HG02763 (cell line): ENCODE measurements at regions not wholly inside any gene's neighbourhood (a gene's known extent, or its start where the extent isn't known, plus 50 kb on each side); places are given as distances from the start of the nearest gene placed in this dataset.
"Not testable (repeated sequence)": the region's sequence is repeated elsewhere in the genome, so short reads cannot be mapped to it uniquely, and the experiment has no call there.

Source experiments
- ATAC-seq: cut with Tn5 transposase; IDR thresholded peaks from one replicate; pipeline ENCODE4 v1.9.1; 2021; ENCODE audit warnings: mild to moderate bottlenecking, moderate library complexity; ENCODE audit not compliant: unreplicated experiment

DNA sequence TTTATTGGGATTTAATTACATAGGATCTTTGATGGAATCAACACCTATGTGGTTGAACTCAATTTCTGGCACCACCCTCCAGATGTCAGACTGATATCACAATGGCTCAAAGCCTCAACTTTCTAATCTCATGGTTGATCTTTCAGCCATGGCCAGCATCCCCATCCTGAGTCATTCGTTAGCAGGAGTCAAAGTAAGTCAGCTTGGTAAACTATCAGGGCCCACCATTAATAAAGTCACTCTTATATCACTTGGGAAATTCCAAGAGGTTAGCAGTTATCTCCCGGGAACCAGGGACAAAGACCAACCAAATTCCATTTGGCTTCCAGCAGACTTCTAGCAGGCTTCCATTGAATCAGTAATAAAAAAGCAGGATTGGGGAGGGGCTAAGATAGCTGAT, 50.7 kb upstream of the TNFSF4 start:
- no peak for ATAC-seq

DNA sequence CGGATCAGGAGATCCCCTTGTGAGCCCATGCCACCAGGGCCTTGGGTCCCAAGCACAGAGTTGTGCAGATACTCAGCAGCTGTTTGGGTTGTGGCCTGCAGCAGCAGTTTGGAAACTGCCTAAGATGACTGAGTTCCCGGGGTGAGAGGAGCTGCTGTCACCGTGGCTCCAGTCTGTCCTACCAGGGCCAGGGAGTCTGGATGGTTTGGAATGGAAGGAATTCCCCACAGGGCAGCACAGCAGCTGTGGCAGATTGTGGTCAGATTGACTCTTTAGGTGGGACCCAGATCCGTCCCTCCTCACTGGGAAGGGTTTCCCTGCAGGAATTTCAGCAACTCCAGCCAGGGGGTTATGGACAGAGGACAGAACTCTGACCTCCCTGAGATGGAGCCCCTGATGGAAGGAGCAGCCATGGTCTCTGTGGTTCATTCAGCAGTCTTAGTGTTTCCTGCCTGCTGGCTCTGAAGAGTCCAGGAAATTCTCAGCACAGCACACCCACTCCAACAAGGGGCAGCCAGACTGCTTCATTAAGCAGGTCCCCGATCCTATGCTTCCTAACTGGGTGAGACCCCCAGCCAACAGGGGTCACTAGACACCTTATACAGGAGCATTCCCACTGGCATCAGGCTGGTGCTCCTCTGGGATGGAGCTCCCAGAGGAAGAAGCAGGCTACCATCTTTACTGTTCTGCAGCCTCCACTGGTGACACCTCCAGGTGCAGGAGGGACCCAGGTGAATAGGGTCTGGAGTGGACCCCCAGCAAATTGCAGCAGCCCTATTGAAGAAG, 51.5 kb upstream of the TNFSF4 start:
- ATAC-seq = no peak

DNA sequence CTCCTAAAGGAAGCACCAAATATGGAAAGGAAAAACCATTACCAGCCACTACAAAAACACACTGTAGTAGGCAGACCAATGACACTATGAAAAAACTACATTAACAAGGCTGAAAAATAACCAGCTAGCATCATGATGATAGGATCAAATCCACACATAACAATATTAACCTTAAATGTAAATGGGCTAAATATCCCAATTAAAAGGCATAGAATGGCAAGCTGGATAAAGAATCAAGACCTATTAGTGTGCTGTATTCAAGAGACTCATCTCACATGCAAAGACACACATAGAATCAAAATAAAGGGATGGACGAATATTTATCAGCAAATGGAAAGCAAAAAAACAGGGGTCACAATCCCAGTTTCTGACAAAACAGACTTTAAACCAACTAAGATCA, 53.2 kb upstream of the TNFSF4 start:
- ATAC-seq = not testable (repeated sequence)

DNA sequence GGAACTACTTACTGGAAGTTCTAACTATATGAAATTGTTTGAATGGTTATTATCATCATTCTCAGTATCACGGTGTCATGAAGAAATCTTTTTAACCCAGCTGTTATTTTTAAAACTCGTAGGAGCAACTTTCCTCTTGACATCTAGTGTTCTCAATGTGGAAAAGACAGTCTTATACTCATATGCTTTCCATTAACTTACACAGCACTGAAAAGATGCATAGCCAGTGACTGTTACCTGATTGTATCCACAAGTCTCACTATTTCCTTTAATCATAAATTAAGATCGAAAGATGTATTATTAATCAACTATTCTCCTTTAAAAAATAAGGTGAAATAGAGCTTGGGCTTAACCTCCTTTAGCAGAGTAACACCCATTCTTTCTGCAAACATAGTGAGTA, 59.7 kb upstream of the TNFSF4 start:
- ATAC-seq = no peak

DNA sequence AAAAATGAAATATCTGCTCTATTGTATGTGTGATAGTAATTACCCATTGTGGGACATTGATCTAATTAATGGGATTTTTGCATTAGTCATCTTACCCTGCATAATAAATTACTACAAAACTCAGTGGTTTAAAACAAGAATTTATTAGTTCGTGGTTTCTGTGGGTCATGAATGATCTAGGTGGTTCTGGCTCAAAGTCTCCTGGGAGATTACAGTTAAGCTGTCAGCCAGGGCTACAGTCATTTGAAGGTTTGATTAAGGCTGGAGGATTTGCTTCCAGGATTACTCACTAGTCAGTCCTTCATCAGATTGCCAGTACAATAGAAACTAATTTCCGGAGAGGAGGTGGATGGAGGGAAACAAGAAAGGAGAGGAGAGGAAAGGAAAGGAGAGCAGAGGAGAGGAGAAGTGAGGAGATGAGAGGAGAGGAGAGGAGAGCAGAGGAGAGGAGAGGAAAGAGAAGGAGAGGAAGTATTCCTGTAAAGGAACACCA, 60.4 kb upstream of the TNFSF4 start:
- no peak for ATAC-seq

DNA sequence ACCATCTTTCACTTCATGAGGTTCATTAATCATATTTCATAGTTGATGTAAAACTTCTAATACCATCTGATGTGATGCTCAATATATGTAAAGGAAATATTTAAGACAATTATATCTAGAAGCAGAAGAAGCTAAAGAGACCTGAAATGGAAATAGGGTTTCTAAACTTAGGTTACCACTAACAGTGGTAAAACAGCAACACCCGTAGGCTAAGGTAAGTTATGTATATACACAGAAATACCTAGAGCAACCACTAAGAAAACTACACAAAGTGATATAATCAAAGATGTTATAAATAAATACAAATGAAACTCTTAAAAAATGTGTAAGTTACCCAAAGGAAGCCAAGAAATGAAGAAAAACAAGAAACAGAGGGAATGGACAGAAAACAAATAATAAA, 61.1 kb upstream of the TNFSF4 start:
- no peak for ATAC-seq

DNA sequence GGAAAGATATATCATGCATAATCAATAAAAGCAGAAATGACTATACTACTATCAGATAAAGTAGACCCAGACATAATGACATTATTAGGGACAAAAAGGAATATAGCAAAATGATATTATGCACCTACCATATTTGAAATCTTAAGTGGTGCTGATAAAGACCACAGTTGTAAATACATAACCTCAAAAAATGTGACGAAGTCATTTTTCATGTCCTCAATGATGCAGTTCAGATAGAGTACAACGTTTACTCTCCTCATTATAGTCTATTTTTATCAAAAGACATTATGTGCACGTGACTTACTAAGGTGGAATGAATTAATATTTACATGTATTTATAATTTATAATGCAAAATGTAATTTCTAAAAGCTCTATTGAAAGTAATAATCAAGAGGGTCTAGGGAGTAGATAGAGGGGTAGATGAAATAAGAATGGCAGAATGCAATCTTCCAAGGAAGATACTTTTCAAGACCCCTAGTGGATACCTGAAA, 61.7 kb upstream of the TNFSF4 start:
- ATAC-seq = no peak

DNA sequence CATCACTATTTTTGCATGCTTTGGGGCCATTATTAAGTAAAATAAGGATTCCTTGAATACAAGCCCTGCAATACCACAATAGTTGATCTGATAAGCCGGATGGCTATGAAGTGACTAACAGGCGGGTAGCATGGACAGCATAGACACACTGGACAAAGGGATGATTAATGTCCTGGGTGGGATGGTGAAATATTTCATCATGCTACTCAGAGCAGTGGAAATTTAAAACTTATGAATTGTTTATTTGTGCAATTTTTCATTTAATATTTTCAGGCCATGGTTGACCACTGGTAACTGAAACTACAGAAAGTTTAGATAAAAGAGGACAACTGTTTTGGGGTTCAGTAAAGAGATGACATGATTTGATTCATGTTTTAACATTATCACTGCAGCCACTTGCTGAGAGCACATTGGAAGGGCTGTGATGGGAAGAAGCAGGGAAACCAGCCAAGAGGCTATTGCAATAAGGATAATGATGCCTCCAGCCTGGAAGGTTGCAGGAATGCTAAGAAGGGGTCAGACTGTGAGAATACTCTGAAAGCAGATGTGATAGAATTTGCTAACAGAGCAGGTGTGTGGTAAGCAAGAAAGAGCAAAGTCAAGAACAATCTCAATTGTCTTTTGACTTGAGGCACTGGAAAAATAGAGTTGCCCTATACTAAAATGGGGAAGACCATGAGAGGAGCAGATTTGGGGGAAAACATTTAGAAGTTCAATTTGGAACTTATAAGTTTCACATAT, 62.5 kb upstream of the TNFSF4 start:
- ATAC-seq = no peak

DNA sequence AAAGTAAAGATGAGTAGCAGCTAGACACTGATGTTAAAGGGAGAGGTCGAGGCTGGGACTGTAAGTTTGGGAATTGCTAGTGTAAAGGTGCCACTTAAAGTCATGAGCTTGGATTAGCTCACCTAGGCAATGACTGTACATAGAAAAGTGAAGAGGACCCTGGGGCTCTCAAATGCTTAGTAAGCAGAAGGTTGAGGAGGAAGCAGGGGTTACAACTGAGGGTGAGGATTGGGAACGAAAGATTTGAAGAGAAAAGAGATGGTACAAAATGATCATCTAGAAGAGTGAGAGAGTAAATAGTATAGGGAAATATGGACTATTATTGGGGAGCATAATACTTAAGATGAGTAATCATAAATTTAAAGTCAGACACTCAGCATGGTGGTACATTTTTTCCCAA, 63.1 kb upstream of the TNFSF4 start:
- ATAC-seq = no peak

DNA sequence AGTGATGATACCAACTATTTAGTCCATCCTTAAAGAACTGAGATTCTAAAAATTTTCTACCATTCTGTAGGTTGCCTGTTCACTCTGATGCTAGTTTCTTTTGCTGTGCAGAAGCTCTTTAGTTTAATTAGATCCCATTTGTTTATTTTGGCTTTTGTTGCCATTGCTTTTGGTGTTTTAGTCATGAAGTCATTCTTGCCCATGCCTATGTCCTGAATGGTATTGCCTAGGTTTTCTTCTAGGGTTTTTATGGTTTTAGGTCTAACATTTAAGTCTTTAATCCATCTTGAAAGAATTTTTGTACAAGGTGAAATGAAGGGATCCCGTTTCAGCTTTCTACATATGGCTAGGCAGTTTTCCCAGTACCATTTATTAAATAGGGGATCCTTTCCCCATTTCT, 63.9 kb upstream of the TNFSF4 start:
- not testable (repeated sequence) for ATAC-seq

DNA sequence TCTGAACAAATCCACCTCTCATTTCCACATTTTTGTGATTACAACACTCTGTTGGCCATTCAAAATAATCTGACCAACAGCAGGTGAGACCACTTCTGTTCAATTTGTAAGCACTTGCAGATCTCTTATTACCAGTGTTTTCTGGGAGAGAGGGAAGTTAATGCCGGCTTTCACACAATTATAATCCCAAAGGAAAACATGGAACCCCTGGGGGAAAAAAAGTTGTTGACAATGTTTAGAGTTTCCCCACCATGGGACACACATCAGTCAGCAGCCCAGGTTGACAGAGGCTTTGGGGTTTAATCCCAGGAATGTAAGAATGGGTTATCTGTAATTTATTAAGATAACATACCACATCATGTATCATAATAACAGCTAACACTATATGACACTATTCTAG, 68.4 kb upstream of the TNFSF4 start:
- no peak for ATAC-seq

DNA sequence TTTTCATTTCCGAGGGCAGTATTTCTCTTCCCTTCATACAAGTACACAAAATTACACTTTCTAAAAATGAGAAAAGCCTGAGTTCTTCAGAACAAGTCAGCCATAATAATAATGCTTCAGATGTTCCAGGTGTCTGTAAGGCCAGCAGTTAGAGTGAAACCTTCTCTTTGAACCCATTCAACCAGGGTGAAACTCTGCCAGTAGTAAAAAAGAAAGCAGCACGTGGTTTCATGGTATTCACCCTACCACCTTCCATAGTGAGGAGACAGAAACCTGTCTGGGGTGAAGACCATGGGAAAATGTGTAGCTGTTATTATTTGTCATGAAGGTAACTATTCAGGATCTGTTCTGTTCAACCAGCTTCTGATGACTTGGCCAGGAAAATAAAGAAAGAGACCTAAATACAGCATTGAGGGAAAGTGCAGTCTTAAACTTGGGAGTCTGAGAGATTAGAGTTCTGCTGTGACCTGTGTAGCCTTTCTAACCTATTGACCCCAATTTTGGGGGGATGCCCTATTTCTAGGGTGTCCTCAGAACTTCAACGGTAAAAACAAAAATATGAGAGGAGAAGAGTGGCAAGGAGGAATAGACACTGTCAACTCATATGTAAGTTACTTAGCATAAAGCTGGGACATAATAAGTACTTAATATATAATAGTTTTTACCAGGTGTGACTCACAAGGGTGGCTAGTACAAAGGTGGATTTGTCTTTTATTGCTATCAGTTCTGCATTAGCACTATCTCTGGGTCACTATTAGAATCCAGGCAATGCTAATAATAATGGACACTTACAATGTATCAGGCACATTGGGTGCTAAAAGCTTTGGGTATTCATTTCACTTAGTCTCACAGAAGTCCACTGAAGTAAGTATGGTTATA, 70.0 kb upstream of the TNFSF4 start:
- ATAC-seq = peak; percentile 90

DNA sequence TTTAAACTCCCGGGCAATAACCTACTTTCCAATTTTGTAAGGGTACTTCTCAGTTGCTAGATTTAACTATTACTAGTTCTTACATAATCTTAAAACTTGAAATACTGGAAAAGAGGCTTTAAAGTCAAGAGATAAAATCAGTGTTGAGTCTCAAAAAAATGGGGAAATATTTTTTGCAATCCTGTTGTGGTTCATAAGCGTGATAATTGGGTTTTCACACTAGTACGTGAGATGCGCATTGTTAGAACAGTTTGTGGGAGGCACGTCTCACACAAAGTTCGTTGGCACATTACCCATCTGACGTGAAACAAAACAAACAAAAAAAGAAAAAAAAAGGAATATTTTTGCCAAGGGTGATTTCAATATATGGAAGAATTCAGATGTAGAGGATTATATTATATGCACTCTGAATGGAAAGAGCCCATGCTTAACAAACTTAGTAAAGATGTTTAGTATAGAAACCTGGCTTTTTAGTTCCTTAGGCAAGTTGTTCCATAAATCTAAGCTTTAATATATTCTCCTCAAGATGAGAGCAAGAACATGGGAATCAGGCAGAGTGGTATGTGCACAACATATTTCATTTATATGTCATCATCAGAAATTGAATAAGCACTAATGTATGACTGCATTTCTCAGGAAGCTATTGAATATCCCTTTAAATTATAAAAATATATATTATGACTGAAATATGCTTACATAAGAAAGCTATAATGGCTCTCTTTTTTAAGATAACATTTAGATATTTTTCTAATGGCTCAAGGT, 73.9 kb upstream of the TNFSF4 start:
- no peak for ATAC-seq

DNA sequence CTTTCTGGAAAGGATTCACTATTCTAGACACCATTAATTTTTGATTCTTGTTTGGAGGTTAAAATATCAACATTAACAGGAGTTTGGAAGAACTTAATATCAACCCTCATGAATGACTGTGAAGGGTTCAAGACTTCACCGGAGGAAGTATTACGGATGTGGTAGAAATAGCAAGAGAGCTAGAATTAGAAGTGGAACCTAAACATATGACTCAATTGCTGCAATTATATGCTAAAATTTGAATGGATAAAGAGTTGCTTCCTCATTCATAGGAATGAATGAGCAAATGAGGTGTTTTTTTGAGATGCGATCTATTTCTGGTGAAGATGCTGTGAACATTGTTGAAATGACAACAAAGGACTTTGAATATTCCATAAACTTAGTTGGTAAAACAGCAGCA, 77.9 kb upstream of the TNFSF4 start:
- no peak for ATAC-seq

DNA sequence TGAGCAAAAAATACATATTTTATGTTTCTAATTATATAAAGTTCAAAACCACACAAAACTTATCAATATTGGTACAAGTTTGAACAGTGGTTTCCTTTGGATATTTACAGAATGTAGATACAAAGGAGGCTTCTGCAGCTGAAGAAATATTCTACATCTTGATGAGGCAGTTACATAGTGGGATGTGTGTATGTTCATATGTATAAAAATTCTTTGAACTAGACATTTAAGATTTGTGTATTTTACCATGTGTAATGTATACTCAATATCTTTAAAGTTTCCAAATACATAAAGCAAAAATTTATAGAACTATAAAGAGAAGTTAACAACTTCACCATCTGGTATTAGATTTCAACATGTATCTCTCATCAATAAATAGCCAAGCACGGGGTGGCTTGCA, 80.7 kb upstream of the TNFSF4 start:
- no peak for ATAC-seq

DNA sequence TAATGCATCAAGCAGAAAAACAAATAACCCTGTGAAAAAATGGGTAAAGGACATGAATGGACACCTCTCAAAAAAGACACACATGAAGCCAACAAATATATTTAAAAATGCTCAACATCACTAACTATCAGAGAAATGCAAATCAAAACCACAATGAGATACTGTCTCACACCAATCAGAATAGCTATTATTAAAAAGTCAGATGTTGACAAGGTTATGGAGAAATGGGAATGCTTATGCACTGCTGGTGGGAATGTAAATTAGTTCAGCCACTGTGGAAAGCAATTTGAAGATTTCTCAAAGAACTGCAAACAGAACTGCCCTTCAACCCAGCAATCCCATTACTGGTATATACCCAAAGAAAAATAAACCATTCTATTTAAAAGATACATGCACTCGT, 86.6 kb upstream of the TNFSF4 start:
- ATAC-seq = no peak

DNA sequence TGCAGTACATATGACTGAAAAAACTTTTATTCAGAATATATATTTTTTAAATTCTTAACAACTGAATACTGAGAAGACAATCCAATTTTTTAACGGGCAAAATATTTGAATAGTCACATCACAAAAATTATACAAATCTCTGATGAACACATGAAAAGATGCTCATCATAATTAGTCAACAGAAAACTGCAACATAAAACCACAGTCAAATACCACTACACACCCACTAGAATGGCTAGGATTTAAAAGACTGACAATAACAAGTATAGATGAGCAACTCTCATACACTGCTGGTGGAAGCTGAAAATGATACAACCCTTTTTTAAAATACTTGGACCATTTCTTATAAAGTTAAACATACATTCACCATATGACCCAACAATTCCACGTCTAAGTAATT, 87.7 kb upstream of the TNFSF4 start:
- ATAC-seq = no peak

DNA sequence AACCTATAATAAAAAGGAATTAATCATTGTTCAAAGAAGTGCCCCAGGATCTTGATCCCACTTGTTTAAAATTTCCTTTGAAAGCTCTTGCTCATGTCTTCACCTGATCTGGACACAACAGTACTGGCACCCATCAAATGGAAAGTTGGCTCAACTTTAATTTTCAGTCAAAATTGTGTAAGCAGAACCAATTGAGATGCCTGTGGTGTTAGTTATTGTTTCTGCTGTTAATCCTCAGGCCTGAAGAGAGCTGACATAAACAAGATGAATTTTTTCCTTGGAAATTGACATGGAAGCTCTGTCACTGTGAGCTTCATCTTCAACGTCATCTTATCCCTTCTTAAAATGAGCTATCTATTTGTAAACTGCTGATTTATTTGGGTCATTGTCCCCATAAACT, 88.3 kb upstream of the TNFSF4 start:
- no peak for ATAC-seq

DNA sequence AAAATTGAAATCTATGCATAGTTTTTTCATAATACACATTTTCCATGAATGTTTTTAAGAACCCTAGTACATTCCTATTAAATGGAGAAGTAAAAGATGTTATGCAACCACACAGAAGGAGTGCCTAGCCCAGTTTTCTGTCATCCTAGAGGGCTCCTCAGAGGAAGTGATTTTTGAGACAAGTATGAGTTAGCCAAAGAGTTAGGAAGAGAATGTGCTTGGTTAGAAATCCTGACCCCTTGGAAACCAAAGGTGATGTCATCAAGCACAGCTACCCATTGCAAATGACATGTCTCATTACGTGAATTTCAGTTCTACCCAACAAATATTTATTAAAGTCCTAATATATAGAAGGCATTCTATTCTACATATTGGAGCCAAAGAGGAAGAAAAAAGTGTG, 88.9 kb upstream of the TNFSF4 start:
- no peak for ATAC-seq

DNA sequence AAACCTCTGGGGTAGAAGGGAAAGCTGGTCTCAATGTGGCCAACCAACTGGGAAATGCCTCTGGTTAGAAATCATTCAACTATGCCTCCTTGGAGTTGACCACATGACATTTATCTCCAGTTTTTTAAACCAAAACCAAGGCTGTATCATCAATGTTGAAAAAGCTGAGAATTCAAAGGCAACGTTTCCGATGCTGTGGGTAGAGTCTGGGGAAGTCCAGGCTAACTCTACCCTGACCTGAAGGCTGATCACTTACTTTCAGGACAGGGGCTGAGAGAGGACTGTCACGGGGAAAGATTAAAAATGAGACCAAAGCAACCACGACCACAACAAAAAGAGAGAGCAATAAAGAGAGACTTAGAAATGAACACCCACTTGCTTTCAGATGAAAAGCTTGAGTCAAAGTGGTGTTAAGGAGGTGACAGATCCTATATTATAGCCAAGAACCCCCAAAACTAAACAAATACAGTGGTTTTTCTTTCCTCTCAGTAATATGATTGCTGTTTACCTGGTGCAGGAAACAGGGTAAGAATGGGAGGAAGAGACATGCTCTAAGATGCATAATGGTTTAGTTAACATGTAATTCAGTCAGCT, 90.8 kb upstream of the TNFSF4 start:
- peak; percentile 83 for ATAC-seq
